ENCODE measurements at regions not wholly inside any gene's neighbourhood (a gene's known extent, or its start where the extent isn't known, plus 50 kb on each side); places are given as distances from the start of the nearest gene placed in this dataset.

- no peaks in the 10 kb centered on the region for H3K36me3 ChIP-seq (ENCODE audit: insufficient read depth, low read depth, low read length)
These were observed 690.9 kb upstream of the TMEFF2 start for GRCh38 chr2:192885569-192886160.

GRCh38 chr2:192877159-192877558, 682.4 kb upstream of the TMEFF2 start:
- Histone ChIP-seq H3K9me3 (ENCODE audit: insufficient read depth, low read depth, low read length) (no peaks in the 10 kb centered on the region), H3K27ac (ENCODE audit: low read length) (no peak overlapping the region), H3K9ac (ENCODE audit: low read depth, low read length) (no peak overlapping the region), H3K4me3 (ENCODE audit: low read length) (no peak overlapping the region), H3K27me3 (ENCODE audit: insufficient read depth, low read length) (no peaks in the 10 kb centered on the region), H3K4me1 (ENCODE audit: insufficient read depth, low read length) (no peaks in the 10 kb centered on the region), H3K36me3 (ENCODE audit: insufficient read depth, low read depth, low read length) (no peaks in the 10 kb centered on the region)

More at GRCh38 chr2:192885569-192886160, 690.9 kb upstream of the TMEFF2 start:
- Histone ChIP-seq H3K27me3 (ENCODE audit: insufficient read depth, low read length) (no peaks in the 10 kb centered on the region), H3K9ac (ENCODE audit: low read depth, low read length) (no peak overlapping the region), H3K27ac (ENCODE audit: low read length) (no peak overlapping the region), H3K4me1 (ENCODE audit: insufficient read depth, low read length) (no peaks in the 10 kb centered on the region), H3K4me3 (ENCODE audit: low read length) (no peak overlapping the region), H3K9me3 (ENCODE audit: insufficient read depth, low read depth, low read length) (no peaks in the 10 kb centered on the region)

GRCh38 chr2:192876698-192877097, 682.0 kb upstream of the TMEFF2 start:
- Histone ChIP-seq H3K9ac (ENCODE audit: low read depth, low read length) (no peak overlapping the region), H3K9me3 (ENCODE audit: insufficient read depth, low read depth, low read length) (no peaks in the 10 kb centered on the region), H3K27ac (ENCODE audit: low read length) (no peak overlapping the region), H3K4me1 (ENCODE audit: insufficient read depth, low read length) (no peaks in the 10 kb centered on the region), H3K4me3 (ENCODE audit: low read length) (no peak overlapping the region), H3K27me3 (ENCODE audit: insufficient read depth, low read length) (no peaks in the 10 kb centered on the region), H3K36me3 (ENCODE audit: insufficient read depth, low read depth, low read length) (no peaks in the 10 kb centered on the region)

GRCh38 chr2:192854706-192855105, 660.0 kb upstream of the TMEFF2 start:
- no peak overlapping the region for H3K27ac ChIP-seq (ENCODE audit: low read length)
- no peak overlapping the region for H3K4me3 ChIP-seq (ENCODE audit: low read length)
- H3K4me1 ChIP-seq (ENCODE audit: insufficient read depth, low read length): no peaks in the 10 kb centered on the region
- H3K9ac ChIP-seq (ENCODE audit: low read depth, low read length): no peak overlapping the region
- H3K36me3 ChIP-seq (ENCODE audit: insufficient read depth, low read depth, low read length): no peaks in the 10 kb centered on the region
- no peaks in the 10 kb centered on the region for H3K27me3 ChIP-seq (ENCODE audit: insufficient read depth, low read length)
- no peaks in the 10 kb centered on the region for H3K9me3 ChIP-seq (ENCODE audit: insufficient read depth, low read depth, low read length)

GRCh38 chr2:192854031-192854430, 659.3 kb upstream of the TMEFF2 start:
- Histone ChIP-seq H3K9ac (ENCODE audit: low read depth, low read length) (no peak overlapping the region), H3K27me3 (ENCODE audit: insufficient read depth, low read length) (no peaks in the 10 kb centered on the region), H3K9me3 (ENCODE audit: insufficient read depth, low read depth, low read length) (no peaks in the 10 kb centered on the region), H3K27ac (ENCODE audit: low read length) (no peak overlapping the region), H3K36me3 (ENCODE audit: insufficient read depth, low read depth, low read length) (no peaks in the 10 kb centered on the region), H3K4me3 (ENCODE audit: low read length) (no peak overlapping the region), H3K4me1 (ENCODE audit: insufficient read depth, low read length) (no peaks in the 10 kb centered on the region)

- H3K36me3 ChIP-seq (ENCODE audit: insufficient read depth, low read depth, low read length): no peaks in the 10 kb centered on the region
- H3K4me1 ChIP-seq (ENCODE audit: insufficient read depth, low read length): no peaks in the 10 kb centered on the region
- no peaks in the 10 kb centered on the region for H3K27me3 ChIP-seq (ENCODE audit: insufficient read depth, low read length)
- no peaks in the 10 kb centered on the region for H3K9me3 ChIP-seq (ENCODE audit: insufficient read depth, low read depth, low read length)
- H3K4me3 ChIP-seq (ENCODE audit: low read length): no peak overlapping the region
- no peak overlapping the region for H3K27ac ChIP-seq (ENCODE audit: low read length)
- no peak overlapping the region for H3K9ac ChIP-seq (ENCODE audit: low read depth, low read length)
These were observed 634.2 kb upstream of the TMEFF2 start for GRCh38 chr2:192828947-192829346.

GRCh38 chr2:192828175-192828574, 633.4 kb upstream of the TMEFF2 start:
- H3K9ac ChIP-seq (ENCODE audit: low read depth, low read length): no peak overlapping the region
- no peak overlapping the region for H3K4me3 ChIP-seq (ENCODE audit: low read length)
- no peaks in the 10 kb centered on the region for H3K27me3 ChIP-seq (ENCODE audit: insufficient read depth, low read length)
- H3K27ac ChIP-seq (ENCODE audit: low read length): no peak overlapping the region
- H3K4me1 ChIP-seq (ENCODE audit: insufficient read depth, low read length): no peaks in the 10 kb centered on the region
- no peaks in the 10 kb centered on the region for H3K9me3 ChIP-seq (ENCODE audit: insufficient read depth, low read depth, low read length)
- H3K36me3 ChIP-seq (ENCODE audit: insufficient read depth, low read depth, low read length): no peaks in the 10 kb centered on the region

GRCh38 chr2:192827735-192828134, 633.0 kb upstream of the TMEFF2 start:
- Histone ChIP-seq H3K27me3 (ENCODE audit: insufficient read depth, low read length) (no peaks in the 10 kb centered on the region), H3K4me1 (ENCODE audit: insufficient read depth, low read length) (no peaks in the 10 kb centered on the region)

GRCh38 chr2:192814376-192814775, 619.6 kb upstream of the TMEFF2 start:
- H3K27me3 ChIP-seq (ENCODE audit: insufficient read depth, low read length): no peaks in the 10 kb centered on the region
- H3K9ac ChIP-seq (ENCODE audit: low read depth, low read length): no peak overlapping the region
- no peak overlapping the region for H3K4me3 ChIP-seq (ENCODE audit: low read length)
- no peaks in the 10 kb centered on the region; the same call in 1 of the 2 replicates for H3K4me1 ChIP-seq (ENCODE audit: insufficient read depth, low read length)
- no peaks in the 10 kb centered on the region for H3K9me3 ChIP-seq (ENCODE audit: insufficient read depth, low read depth, low read length)
- H3K36me3 ChIP-seq (ENCODE audit: insufficient read depth, low read depth, low read length): no peaks in the 10 kb centered on the region
- no peak overlapping the region for H3K27ac ChIP-seq (ENCODE audit: low read length)

More at GRCh38 chr2:192827735-192828134, 633.0 kb upstream of the TMEFF2 start:
- Histone ChIP-seq H3K36me3 (ENCODE audit: insufficient read depth, low read depth, low read length) (no peaks in the 10 kb centered on the region), H3K27ac (ENCODE audit: low read length) (no peak overlapping the region), H3K9ac (ENCODE audit: low read depth, low read length) (no peak overlapping the region), H3K4me3 (ENCODE audit: low read length) (no peak overlapping the region), H3K9me3 (ENCODE audit: insufficient read depth, low read depth, low read length) (no peaks in the 10 kb centered on the region)

- Histone ChIP-seq H3K36me3 (ENCODE audit: insufficient read depth, low read depth, low read length) (no peaks in the 10 kb centered on the region), H3K4me3 (ENCODE audit: low read length) (no peak overlapping the region), H3K9me3 (ENCODE audit: insufficient read depth, low read depth, low read length) (peaks cover 3% of the 10 kb centered on the region; the same call in 1 of the 2 replicates), H3K27me3 (ENCODE audit: insufficient read depth, low read length) (no peaks in the 10 kb centered on the region), H3K4me1 (ENCODE audit: insufficient read depth, low read length) (no peaks in the 10 kb centered on the region; the same call in 1 of the 2 replicates), H3K9ac (ENCODE audit: low read depth, low read length) (no peak overlapping the region), H3K27ac (ENCODE audit: low read length) (no peak overlapping the region)
These were observed 618.6 kb upstream of the TMEFF2 start for GRCh38 chr2:192813341-192813740.

- Histone ChIP-seq H3K4me1 (ENCODE audit: insufficient read depth, low read length) (no peaks in the 10 kb centered on the region), H3K9me3 (ENCODE audit: insufficient read depth, low read depth, low read length) (peaks cover 3% of the 10 kb centered on the region; the same call in 1 of the 2 replicates)
These were observed 614.4 kb upstream of the TMEFF2 start for GRCh38 chr2:192809173-192809572.

GRCh38 chr2:192783643-192784042, 588.9 kb upstream of the TMEFF2 start:
- H3K4me1 ChIP-seq (ENCODE audit: insufficient read depth, low read length): no peaks in the 10 kb centered on the region
- no peaks in the 10 kb centered on the region for H3K36me3 ChIP-seq (ENCODE audit: insufficient read depth, low read depth, low read length)
- no peak overlapping the region for H3K9ac ChIP-seq (ENCODE audit: low read depth, low read length)
- H3K27me3 ChIP-seq (ENCODE audit: insufficient read depth, low read length): no peaks in the 10 kb centered on the region
- H3K9me3 ChIP-seq (ENCODE audit: insufficient read depth, low read depth, low read length): no peaks in the 10 kb centered on the region; the same call in 1 of the 2 replicates
- H3K27ac ChIP-seq (ENCODE audit: low read length): no peak overlapping the region
- H3K4me3 ChIP-seq (ENCODE audit: low read length): no peak overlapping the region

More at GRCh38 chr2:192809173-192809572, 614.4 kb upstream of the TMEFF2 start:
- Histone ChIP-seq H3K36me3 (ENCODE audit: insufficient read depth, low read depth, low read length) (no peaks in the 10 kb centered on the region), H3K27ac (ENCODE audit: low read length) (no peak overlapping the region), H3K9ac (ENCODE audit: low read depth, low read length) (no peak overlapping the region), H3K4me3 (ENCODE audit: low read length) (no peak overlapping the region), H3K27me3 (ENCODE audit: insufficient read depth, low read length) (no peaks in the 10 kb centered on the region)

Measured in iPS-20b (cell line).